ENCODE measurements at regions not wholly inside any gene's neighbourhood (a gene's known extent, or its start where the extent isn't known, plus 50 kb on each side); places are given as distances from the start of the nearest gene placed in this dataset.

DNA sequence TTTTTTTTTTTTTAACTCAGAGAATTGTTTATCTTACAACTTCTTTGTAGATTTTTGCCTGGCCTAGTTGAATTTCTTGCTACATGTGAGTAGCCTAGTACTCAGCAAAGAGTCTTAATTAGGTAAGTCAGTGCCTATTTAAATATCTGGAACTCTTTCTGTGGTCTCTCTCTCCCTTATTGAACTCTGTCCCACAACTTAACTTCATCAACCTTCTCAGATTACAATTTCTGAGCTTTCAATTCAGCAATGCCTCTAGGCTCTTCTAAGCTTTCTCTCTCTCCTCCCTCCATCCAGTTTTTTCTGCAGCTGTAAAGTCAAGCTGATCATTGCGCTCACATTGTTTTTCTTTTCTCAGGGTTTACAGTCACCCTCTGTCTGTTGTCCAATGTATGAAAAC is 517.6 kb upstream of the ROBO1 start:
- DNase-seq = no peak
- WGBS, 2 donors = 44 to 85% methylated on average over 1 of the region's 1 CpG
- TF ChIP-seq POLR2A (IDR thresholded peaks at IDR 0.05) = no peak
- TF ChIP-seq, protein P1, sequence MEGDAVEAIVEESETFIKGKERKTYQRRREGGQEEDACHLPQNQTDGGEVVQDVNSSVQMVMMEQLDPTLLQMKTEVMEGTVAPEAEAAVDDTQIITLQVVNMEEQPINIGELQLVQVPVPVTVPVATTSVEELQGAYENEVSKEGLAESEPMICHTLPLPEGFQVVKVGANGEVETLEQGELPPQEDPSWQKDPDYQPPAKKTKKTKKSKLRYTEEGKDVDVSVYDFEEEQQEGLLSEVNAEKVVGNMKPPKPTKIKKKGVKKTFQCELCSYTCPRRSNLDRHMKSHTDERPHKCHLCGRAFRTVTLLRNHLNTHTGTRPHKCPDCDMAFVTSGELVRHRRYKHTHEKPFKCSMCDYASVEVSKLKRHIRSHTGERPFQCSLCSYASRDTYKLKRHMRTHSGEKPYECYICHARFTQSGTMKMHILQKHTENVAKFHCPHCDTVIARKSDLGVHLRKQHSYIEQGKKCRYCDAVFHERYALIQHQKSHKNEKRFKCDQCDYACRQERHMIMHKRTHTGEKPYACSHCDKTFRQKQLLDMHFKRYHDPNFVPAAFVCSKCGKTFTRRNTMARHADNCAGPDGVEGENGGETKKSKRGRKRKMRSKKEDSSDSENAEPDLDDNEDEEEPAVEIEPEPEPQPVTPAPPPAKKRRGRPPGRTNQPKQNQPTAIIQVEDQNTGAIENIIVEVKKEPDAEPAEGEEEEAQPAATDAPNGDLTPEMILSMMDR (IDR thresholded peaks at IDR 0.05) = no peak
- Histone ChIP-seq H3K36me3 (no peaks in the 10 kb centered on the region), H3K9me3 (no peaks in the 10 kb centered on the region), H3K4me3 (no peak overlapping the region), H3K27me3 (no peaks in the 10 kb centered on the region), H3K27ac (no peak overlapping the region), H3K4me1 (no peaks in the 10 kb centered on the region)
- intact Hi-C loops (cut with DNase I) = no loop called here

DNA sequence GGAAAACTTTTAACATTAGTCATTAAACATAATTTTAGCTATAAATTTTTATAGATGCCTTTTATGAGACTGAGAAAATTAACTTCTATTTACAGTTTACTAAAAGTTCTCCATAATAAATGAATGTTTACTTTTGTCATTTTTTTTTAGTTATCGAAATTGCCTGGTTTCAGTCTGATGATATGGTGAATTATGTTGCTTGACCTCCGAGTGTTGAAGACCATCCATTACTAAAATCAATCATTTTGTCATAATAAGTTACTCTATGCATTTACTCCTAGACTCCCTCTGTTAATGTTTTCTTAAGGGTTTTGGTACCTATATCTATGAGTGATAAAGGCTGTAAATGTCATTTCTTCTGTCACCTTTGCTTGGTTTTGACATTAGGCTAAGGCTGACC is 516.0 kb upstream of the ROBO1 start:
- no peak overlapping the region for H3K4me3 ChIP-seq
- whole genome bisulfite sequencing, 2 donors = 31 to 45% methylated on average over 2 of the region's 2 CpGs
- no peaks in the 10 kb centered on the region for H3K9me3 ChIP-seq
- H3K36me3 ChIP-seq = no peaks in the 10 kb centered on the region
- TF ChIP-seq, protein P1 (IDR thresholded peaks at IDR 0.05) = no peak
- no peak for TF ChIP-seq POLR2A (IDR thresholded peaks at IDR 0.05)
- no peaks in the 10 kb centered on the region for H3K4me1 ChIP-seq
- intact Hi-C loops (cut with DNase I) = no loop called here
- no peak for DNase-seq
- no peak overlapping the region for H3K27ac ChIP-seq
- H3K27me3 ChIP-seq = no peaks in the 10 kb centered on the region

DNA sequence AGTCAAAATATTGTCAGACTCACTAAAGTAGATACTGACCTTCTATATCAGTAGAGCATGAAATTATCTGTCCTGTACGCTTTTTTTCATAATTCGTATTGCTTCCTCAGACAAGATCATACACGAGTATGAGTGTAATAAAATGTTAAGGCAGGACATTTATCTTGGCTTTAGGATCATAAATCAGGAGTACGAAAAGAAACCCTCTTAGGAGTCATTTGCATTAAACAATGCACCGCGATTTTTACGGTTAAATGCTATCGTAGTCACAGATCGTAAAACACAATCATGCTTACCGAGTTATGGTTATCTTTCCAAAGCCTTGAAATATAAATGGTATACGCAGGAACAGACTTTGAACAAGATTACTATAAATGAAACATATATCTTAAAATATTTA is 510.3 kb upstream of the ROBO1 start:
- TF ChIP-seq, protein P1 (IDR thresholded peaks at IDR 0.05) = no peak
- no peak for TF ChIP-seq POLR2A (IDR thresholded peaks at IDR 0.05)
- Histone ChIP-seq H3K36me3 (no peaks in the 10 kb centered on the region), H3K4me3 (no peak overlapping the region), H3K27ac (no peak overlapping the region), H3K27me3 (no peaks in the 10 kb centered on the region), H3K4me1 (no peaks in the 10 kb centered on the region), H3K9me3 (no peaks in the 10 kb centered on the region)
- WGBS, 2 donors = 89 to 91% methylated on average over 11 of the region's 11 CpGs
- no peak for DNase-seq
- intact Hi-C loops (cut with DNase I) = no loop called here

DNA sequence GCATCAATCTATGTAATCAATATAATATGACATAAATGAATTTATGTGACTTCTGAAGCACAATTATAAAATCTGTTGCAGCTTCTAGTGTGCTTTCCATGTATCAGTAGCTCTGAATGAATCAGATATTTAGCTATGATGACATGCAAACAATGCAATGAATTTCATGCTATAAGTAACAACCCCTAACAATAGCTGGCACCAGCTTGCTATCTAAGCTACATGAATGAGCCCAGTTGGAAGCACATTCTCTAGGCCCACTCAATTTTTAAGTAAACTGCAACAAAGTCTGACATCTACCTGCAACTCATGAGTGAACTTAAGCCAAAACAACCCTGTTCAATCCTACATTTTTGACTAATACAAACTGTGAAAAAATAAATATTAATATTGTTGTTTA is 507.3 kb upstream of the ROBO1 start:
- Histone ChIP-seq H3K27me3 (no peaks in the 10 kb centered on the region), H3K27ac (no peak overlapping the region), H3K4me1 (no peaks in the 10 kb centered on the region), H3K36me3 (no peaks in the 10 kb centered on the region), H3K9me3 (no peaks in the 10 kb centered on the region), H3K4me3 (no peak overlapping the region)
- intact Hi-C loops (cut with DNase I) = no loop called here
- TF ChIP-seq POLR2A (IDR thresholded peaks at IDR 0.05) = no peak
- TF ChIP-seq, protein P1 (IDR thresholded peaks at IDR 0.05) = no peak
- DNase-seq = no peak

DNA sequence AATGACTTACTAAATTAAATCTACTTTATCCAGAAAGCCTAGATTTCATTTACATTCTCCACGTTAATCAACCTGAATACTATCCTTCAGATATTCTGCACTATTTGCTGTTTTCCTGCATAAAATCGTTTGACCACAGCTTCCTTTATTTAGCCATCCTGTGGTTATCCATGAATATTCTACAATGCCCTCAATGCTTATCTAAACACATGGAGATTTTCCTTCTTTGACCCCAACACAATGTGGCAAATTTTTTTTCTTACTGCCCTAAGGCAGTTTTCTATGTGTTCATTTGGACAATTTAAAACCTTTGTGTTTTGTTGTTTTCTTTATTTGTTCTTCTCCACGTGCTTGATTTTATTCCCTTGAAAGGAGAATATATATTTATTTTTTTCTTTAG is 495.5 kb upstream of the ROBO1 start:
- TF ChIP-seq POLR2A (IDR thresholded peaks at IDR 0.05) = no peak
- TF ChIP-seq, protein P1 (IDR thresholded peaks at IDR 0.05) = no peak
- no peaks in the 10 kb centered on the region for H3K27me3 ChIP-seq
- 35 to 37% methylated on average over 3 of the region's 3 CpGs for WGBS, 2 donors

More for the DNA sequence above, 495.5 kb upstream of the ROBO1 start:
- intact Hi-C loops (cut with DNase I) = no loop called here
- Histone ChIP-seq H3K9me3 (no peaks in the 10 kb centered on the region), H3K4me1 (no peaks in the 10 kb centered on the region), H3K27ac (no peak overlapping the region), H3K36me3 (no peaks in the 10 kb centered on the region), H3K4me3 (no peak overlapping the region)
- no peak for DNase-seq

Data from esophagus squamous epithelium (tissue), 5 donors.